GM23338 (cell line): ENCODE measurements at regions not wholly inside any gene's neighbourhood (a gene's known extent, or its start where the extent isn't known, plus 50 kb on each side); places are given as distances from the start of the nearest gene placed in this dataset.

ENCODE experiments used
- CREB1 ChIP-seq: fragments of 250-450 bp; sonication (Bioruptor Pico); IDR thresholded peaks from 2 replicates; pipeline ENCODE4 v1.5.0; 2020; ENCODE audit warnings: low read depth, mild to moderate bottlenecking, moderate library complexity
- CTCF ChIP-seq, 2 experiments: fragments of 200-600 bp in 1 of 2; sonication (generic) in 1 of 2; conservative IDR thresholded peaks; 2 replicates each; pipeline versions ENCODE4 v1.5.1 to v1.6.1; 2016 to 2017; ENCODE audit warnings: antibody characterized with exemption in 2 of 2, low read depth in 2 of 2, mild to moderate bottlenecking in 2 of 2, moderate library complexity in 1 of 2
- EZH2 ChIP-seq: fragments of 200-600 bp; sonication (generic); IDR thresholded peaks from one replicate; pipeline ENCODE4 v1.8.0; 2017; ENCODE audit warnings: antibody characterized with exemption, mild to moderate bottlenecking, low read depth; ENCODE audit not compliant: unreplicated experiment
- POLR2AphosphoS5 ChIP-seq: IDR thresholded peaks from 2 replicates; pipeline ENCODE4 v1.6.1; 2016; ENCODE audit warnings: antibody characterized with exemption, low read depth
- REST ChIP-seq: IDR thresholded peaks from one replicate; pipeline ENCODE4 v1.6.1; 2018; ENCODE audit warnings: antibody characterized with exemption; ENCODE audit not compliant: unreplicated experiment
- ZNF331 ChIP-seq: fragments of 250-450 bp; sonication (Bioruptor Pico); IDR thresholded peaks from 2 replicates; pipeline ENCODE4 v1.5.0; 2020; ENCODE audit warnings: low read depth, mild to moderate bottlenecking, moderate library complexity

GRCh38 chr14:54207075-54207474, 189.7 kb upstream of the CDKN3 start:
- no peak for TF ChIP-seq CREB1
- no peak for TF ChIP-seq CTCF (conservative IDR thresholded peaks at IDR 0.05; ENCODE audit: low read depth in 2 of 2)
- no peak for TF ChIP-seq EZH2
- no peak for TF ChIP-seq REST
- TF ChIP-seq ZNF331 (CRISPR knock-in tag): no peak
- no peak for TF ChIP-seq POLR2AphosphoS5
